CD8-positive, alpha-beta memory T cell (primary cell): ENCODE measurements at regions not wholly inside any gene's neighbourhood (a gene's known extent, or its start where the extent isn't known, plus 50 kb on each side); places are given as distances from the start of the nearest gene placed in this dataset.

Experiments
- CTCF ChIA-PET: fragments of 350-600 bp; sonication (Branson Sonifier 250); formaldehyde crosslinking; loops from one replicate; lab custom pipeline; 2021; ENCODE audit warnings: antibody characterized with exemption; lab: Charles Lee
- POLR2A ChIA-PET: fragments of 350-600 bp; sonication (Branson Sonifier 250); formaldehyde crosslinking; loops from one replicate; lab custom pipeline; 2021; ENCODE audit warnings: antibody characterized with exemption; lab: Charles Lee
- DNase-seq, 5 donors: peaks; one replicate each; pipeline versions ENCODE4 v3.0.0 to v3.0.0-alpha.2; 2020 to 2022; ENCODE audit warnings: mixed read lengths in 1 of 5
- H3K27ac ChIP-seq: one replicate; pipeline ENCODE4 v1.7.0; 2013; ENCODE audit warnings: low read depth, mild to moderate bottlenecking, low read length, moderate library complexity
- H3K27me3 ChIP-seq: 2 replicates; pipeline ENCODE4 v1.7.0; 2013; ENCODE audit warnings: low read length, mild to moderate bottlenecking; ENCODE audit not compliant: insufficient read depth, poor library complexity, severe bottlenecking
- H3K36me3 ChIP-seq: 2 replicates; pipeline ENCODE4 v1.7.0; 2013; ENCODE audit warnings: mild to moderate bottlenecking, low read length, moderate library complexity; ENCODE audit not compliant: insufficient read depth
- H3K4me1 ChIP-seq: 2 replicates; pipeline ENCODE4 v1.7.0; 2013; ENCODE audit warnings: mild to moderate bottlenecking, low read length, moderate library complexity; ENCODE audit not compliant: insufficient read depth
- H3K4me3 ChIP-seq: 2 replicates; pipeline ENCODE4 v1.7.0; 2013; ENCODE audit warnings: mild to moderate bottlenecking, low read length
- H3K9me3 ChIP-seq: 2 replicates; pipeline ENCODE4 v1.7.0; 2013; ENCODE audit warnings: mild to moderate bottlenecking, low read length
- H3K27ac Mint-ChIP-seq, 8 donors: one replicate each; pipeline ENCODE4 v1.8.0; 2020 to 2021; ENCODE audit warnings: mixed read lengths in 8 of 8, mild to moderate bottlenecking in 6 of 8, inconsistent platforms in 3 of 8, moderate library complexity in 3 of 8
- H3K27me3 Mint-ChIP-seq, 2 donors: one replicate each; pipeline ENCODE4 v1.8.0; 2020 to 2021; ENCODE audit warnings: mixed read lengths in 2 of 2, mild to moderate bottlenecking in 1 of 2, moderate library complexity in 1 of 2
- H3K36me3 Mint-ChIP-seq, 3 donors: one replicate each; pipeline ENCODE4 v1.8.0; 2020 to 2021; ENCODE audit warnings: mixed read lengths in 3 of 3, inconsistent platforms in 1 of 3, mild to moderate bottlenecking in 1 of 3
- H3K4me1 Mint-ChIP-seq, 3 donors: one replicate each; pipeline ENCODE4 v1.8.0; 2020 to 2021; ENCODE audit warnings: mixed read lengths in 3 of 3, inconsistent platforms in 1 of 3, mild to moderate bottlenecking in 1 of 3
- H3K4me3 Mint-ChIP-seq, 7 donors: one replicate each; pipeline ENCODE4 v1.8.0; 2020 to 2021; ENCODE audit warnings: mixed read lengths in 7 of 7, mild to moderate bottlenecking in 6 of 7, moderate library complexity in 4 of 7, inconsistent platforms in 2 of 7
- H3K9me3 Mint-ChIP-seq, 5 donors: one replicate each; pipeline ENCODE4 v1.8.0; 2020 to 2022; ENCODE audit warnings: mixed read lengths in 5 of 5, mild to moderate bottlenecking in 3 of 5, moderate library complexity in 2 of 5, inconsistent platforms in 1 of 5

- H3K36me3 Mint-ChIP-seq: no peaks in the 10 kb centered on the region
- H3K9me3 Mint-ChIP-seq: peaks cover 0 to 14% (median 2%) of the 10 kb centered on the region in 5 donors
- CTCF ChIA-PET: interaction anchor here (0.7 kb wide), 1 partner anchor 672 kb away, joined by 3 read pairs; no protein-coding TSS in a partner anchor
- DNase-seq: no peak
- H3K4me3 Mint-ChIP-seq: no peak overlapping the region
- Histone ChIP-seq H3K9me3 (no peaks in the 10 kb centered on the region), H3K4me3 (no peak overlapping the region), H3K27ac (no peak overlapping the region), H3K27me3 (no peaks in the 10 kb centered on the region), H3K36me3 (no peaks in the 10 kb centered on the region), H3K4me1 (no peaks in the 10 kb centered on the region)
- H3K4me1 Mint-ChIP-seq: no peaks in the 10 kb centered on the region
- no peak overlapping the region for H3K27ac Mint-ChIP-seq
- POLR2A ChIA-PET: no interaction called here
- no peaks in the 10 kb centered on the region for H3K27me3 Mint-ChIP-seq
Measured at GRCh38 chr14:28875934-28876571, 109.5 kb downstream of the FOXG1 start.

GRCh38 chr14:28876572-28876945, 110.0 kb downstream of the FOXG1 start:
- ChIA-PET CTCF (no interaction called here), POLR2A (no interaction called here)
- Mint-ChIP-seq H3K27ac (no peak overlapping the region), H3K9me3 (peaks cover 0 to 15% (median 2%) of the 10 kb centered on the region in 5 donors), H3K4me3 (no peak overlapping the region), H3K27me3 (no peaks in the 10 kb centered on the region), H3K4me1 (no peaks in the 10 kb centered on the region), H3K36me3 (no peaks in the 10 kb centered on the region)
- H3K27me3 ChIP-seq: no peaks in the 10 kb centered on the region
- no peak for DNase-seq
- H3K27ac ChIP-seq: no peak overlapping the region
- H3K4me1 ChIP-seq: no peaks in the 10 kb centered on the region
- H3K36me3 ChIP-seq: no peaks in the 10 kb centered on the region
- H3K9me3 ChIP-seq: no peaks in the 10 kb centered on the region
- H3K4me3 ChIP-seq: no peak overlapping the region

DNA sequence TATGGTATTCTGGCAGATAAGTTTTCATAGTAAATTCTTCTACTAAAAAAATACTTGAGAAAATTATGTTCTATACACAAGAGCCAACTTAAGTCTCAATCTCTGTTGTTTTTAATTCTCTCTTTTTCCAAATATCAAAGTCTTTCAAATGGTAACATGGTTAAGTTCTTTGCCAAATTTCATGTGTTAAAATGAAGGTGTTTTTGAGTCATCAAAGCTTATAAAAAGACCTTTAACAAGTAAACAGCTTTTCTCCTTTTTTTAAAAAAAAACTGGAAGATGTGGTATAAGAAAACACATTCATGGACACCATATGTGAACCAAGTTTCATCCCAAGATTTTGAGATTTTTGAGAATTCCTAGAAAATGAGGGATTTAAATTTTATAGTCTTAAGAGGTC, 111.3 kb downstream of the FOXG1 start:
- Histone ChIP-seq H3K36me3 (no peaks in the 10 kb centered on the region), H3K4me3 (no peak overlapping the region), H3K27ac (no peak overlapping the region), H3K9me3 (no peaks in the 10 kb centered on the region), H3K4me1 (no peaks in the 10 kb centered on the region), H3K27me3 (no peaks in the 10 kb centered on the region)
- no peak overlapping the region for H3K4me3 Mint-ChIP-seq
- no peaks in the 10 kb centered on the region for H3K36me3 Mint-ChIP-seq
- no peak overlapping the region for H3K27ac Mint-ChIP-seq
- no peak for DNase-seq
- no peaks in the 10 kb centered on the region for H3K4me1 Mint-ChIP-seq
- CTCF ChIA-PET: no interaction called here
- POLR2A ChIA-PET: no interaction called here
- H3K27me3 Mint-ChIP-seq: no peaks in the 10 kb centered on the region
- peaks cover 1 to 20% (median 6%) of the 10 kb centered on the region in 5 donors for H3K9me3 Mint-ChIP-seq

GRCh38 chr14:28879573-28879996, 113.0 kb downstream of the FOXG1 start:
- Histone ChIP-seq H3K9me3 (no peaks in the 10 kb centered on the region), H3K36me3 (no peaks in the 10 kb centered on the region), H3K27ac (no peak overlapping the region), H3K4me1 (no peaks in the 10 kb centered on the region), H3K4me3 (no peak overlapping the region), H3K27me3 (no peaks in the 10 kb centered on the region)
- Mint-ChIP-seq H3K27me3 (no peaks in the 10 kb centered on the region), H3K4me3 (no peak overlapping the region), H3K27ac (no peak overlapping the region), H3K4me1 (no peaks in the 10 kb centered on the region), H3K36me3 (no peaks in the 10 kb centered on the region), H3K9me3 (peaks cover 2 to 19% (median 6%) of the 10 kb centered on the region in 5 donors)
- CTCF ChIA-PET: no interaction called here
- DNase-seq: no peak
- POLR2A ChIA-PET: no interaction called here

GRCh38 chr14:28886940-28887339, 120.4 kb downstream of the FOXG1 start:
- no peaks in the 10 kb centered on the region for H3K9me3 ChIP-seq
- H3K27me3 Mint-ChIP-seq: no peaks in the 10 kb centered on the region
- H3K27me3 ChIP-seq: no peaks in the 10 kb centered on the region
- POLR2A ChIA-PET: no interaction called here
- CTCF ChIA-PET: no interaction called here
- peaks cover 7 to 38% (median 15%) of the 10 kb centered on the region in 5 donors for H3K9me3 Mint-ChIP-seq
- no peaks in the 10 kb centered on the region for H3K4me1 Mint-ChIP-seq
- H3K27ac ChIP-seq: no peak overlapping the region
- no peak for DNase-seq
- no peak overlapping the region for H3K4me3 Mint-ChIP-seq
- H3K27ac Mint-ChIP-seq: no peak overlapping the region
- H3K4me1 ChIP-seq: no peaks in the 10 kb centered on the region
- H3K36me3 Mint-ChIP-seq: no peaks in the 10 kb centered on the region
- no peak overlapping the region for H3K4me3 ChIP-seq
- no peaks in the 10 kb centered on the region for H3K36me3 ChIP-seq

DNA sequence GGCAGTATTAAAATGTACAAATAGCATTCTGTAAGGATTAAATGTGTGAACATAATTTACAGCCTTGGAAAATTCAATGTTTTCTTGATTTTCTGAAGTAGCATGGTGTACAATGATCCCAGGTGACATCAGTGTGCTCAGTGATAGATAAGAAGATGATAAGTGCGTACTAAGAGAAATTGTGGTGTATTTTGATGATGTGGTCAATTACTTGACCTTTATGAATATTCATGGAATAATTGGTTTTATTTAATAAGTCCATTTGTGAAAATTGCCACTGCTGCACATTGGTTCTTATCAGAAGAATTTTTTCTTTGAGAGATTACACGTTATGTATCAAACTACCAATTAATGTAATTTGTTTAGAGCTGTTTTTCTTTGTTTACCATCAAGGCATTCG, 128.8 kb downstream of the FOXG1 start:
- Mint-ChIP-seq H3K4me3 (no peak overlapping the region), H3K9me3 (peaks cover 2 to 29% (median 7%) of the 10 kb centered on the region in 5 donors), H3K27ac (no peak overlapping the region), H3K4me1 (no peaks in the 10 kb centered on the region), H3K27me3 (no peaks in the 10 kb centered on the region), H3K36me3 (no peaks in the 10 kb centered on the region)
- DNase-seq: no peak
- Histone ChIP-seq H3K36me3 (no peaks in the 10 kb centered on the region), H3K27me3 (no peaks in the 10 kb centered on the region), H3K4me3 (no peak overlapping the region), H3K4me1 (no peaks in the 10 kb centered on the region), H3K9me3 (no peaks in the 10 kb centered on the region), H3K27ac (no peak overlapping the region)
- CTCF ChIA-PET: no interaction called here
- POLR2A ChIA-PET: no interaction called here

- DNase-seq: no peak
- H3K9me3 ChIP-seq: no peaks in the 10 kb centered on the region
- H3K27ac Mint-ChIP-seq: no peak overlapping the region
- no peaks in the 10 kb centered on the region for H3K4me1 ChIP-seq
- peaks cover 2 to 29% (median 7%) of the 10 kb centered on the region in 5 donors for H3K9me3 Mint-ChIP-seq
- H3K36me3 ChIP-seq: no peaks in the 10 kb centered on the region
- no peak overlapping the region for H3K27ac ChIP-seq
- no peaks in the 10 kb centered on the region for H3K4me1 Mint-ChIP-seq
- CTCF ChIA-PET: no interaction called here
- no peaks in the 10 kb centered on the region for H3K27me3 Mint-ChIP-seq
- POLR2A ChIA-PET: no interaction called here
- H3K27me3 ChIP-seq: no peaks in the 10 kb centered on the region
- H3K36me3 Mint-ChIP-seq: no peaks in the 10 kb centered on the region
- no peak overlapping the region for H3K4me3 ChIP-seq
- no peak overlapping the region for H3K4me3 Mint-ChIP-seq
Measured at GRCh38 chr14:28896337-28896736, 129.8 kb downstream of the FOXG1 start.

DNA sequence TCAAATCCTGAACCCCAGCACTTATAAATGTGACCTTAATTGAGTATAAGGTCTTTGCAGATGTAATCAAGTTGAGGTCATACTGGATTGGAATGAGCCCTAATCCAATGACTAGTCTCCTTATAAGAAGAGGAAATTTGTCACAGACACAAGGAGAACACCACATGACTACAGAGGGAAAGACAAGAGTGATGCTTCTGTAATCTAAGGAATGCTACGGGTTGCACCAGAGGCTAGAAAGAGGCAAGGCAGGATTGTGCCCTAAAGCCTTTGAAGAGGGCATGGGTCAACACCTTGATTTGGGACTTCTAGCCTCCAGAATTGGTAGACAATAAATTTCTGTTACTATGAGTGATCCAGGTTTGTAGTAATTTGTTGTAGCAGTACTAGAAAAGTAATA, 135.0 kb downstream of the FOXG1 start:
- no peak overlapping the region for H3K4me3 Mint-ChIP-seq
- Histone ChIP-seq H3K27me3 (no peaks in the 10 kb centered on the region), H3K4me3 (no peak overlapping the region), H3K36me3 (no peaks in the 10 kb centered on the region), H3K4me1 (no peaks in the 10 kb centered on the region), H3K27ac (no peak overlapping the region), H3K9me3 (no peaks in the 10 kb centered on the region)
- H3K27ac Mint-ChIP-seq: no peak overlapping the region
- no peak for DNase-seq
- H3K9me3 Mint-ChIP-seq: peaks cover 7 to 33% (median 9%) of the 10 kb centered on the region in 5 donors
- H3K36me3 Mint-ChIP-seq: no peaks in the 10 kb centered on the region
- no peaks in the 10 kb centered on the region for H3K4me1 Mint-ChIP-seq
- no peaks in the 10 kb centered on the region for H3K27me3 Mint-ChIP-seq
- CTCF ChIA-PET: no interaction called here
- POLR2A ChIA-PET: no interaction called here
